Neutrophil (primary cell): ENCODE measurements at regions not wholly inside any gene's neighbourhood (a gene's known extent, or its start where the extent isn't known, plus 50 kb on each side); places are given as distances from the start of the nearest gene placed in this dataset.

Experiments used
- H3K27ac ChIP-seq: fragments of 200-600 bp; sonication (generic); 2 replicates; pipeline ENCODE4 v1.5.1; 2016; ENCODE audit warnings: mild to moderate bottlenecking, moderate library complexity
- H3K27me3 ChIP-seq: fragments of 200-600 bp; sonication (generic); 2 replicates; pipeline ENCODE4 v1.6.0; 2016; ENCODE audit warnings: mild to moderate bottlenecking
- H3K36me3 ChIP-seq: fragments of 200-600 bp; sonication (generic); 2 replicates; pipeline ENCODE4 v1.5.1; 2017
- H3K4me1 ChIP-seq, 2 experiments: fragments of 200-600 bp in 1 of 2; sonication (generic) in 1 of 2; 1 replicate in 1 of 2; 2 replicates in 1 of 2; pipeline versions ENCODE4 v1.5.1 to v1.6.1; 2013 to 2016; ENCODE audit warnings: low read depth in 1 of 2, low read length in 1 of 2, mild to moderate bottlenecking in 1 of 2, moderate library complexity in 1 of 2; ENCODE audit not compliant: control insufficient read depth in 1 of 2, insufficient read depth in 1 of 2
- H3K4me3 ChIP-seq, 2 experiments: fragments of 200-600 bp in 1 of 2; sonication (generic) in 1 of 2; 1 replicate in 1 of 2; 2 replicates in 1 of 2; pipeline ENCODE4 v1.5.1; 2013 to 2016; ENCODE audit warnings: low read depth in 1 of 2, low read length in 1 of 2, mild to moderate bottlenecking in 1 of 2, moderate library complexity in 1 of 2
- H3K9me3 ChIP-seq: fragments of 200-600 bp; sonication (generic); 2 replicates; pipeline ENCODE4 v1.5.1; 2016
- TF ChIP-seq, protein P1 (sequence below): fragments of 200-600 bp; sonication (generic); IDR thresholded peaks from 2 replicates; pipeline ENCODE4 v1.5.1; 2016; ENCODE audit warnings: antibody characterized with exemption

DNA sequence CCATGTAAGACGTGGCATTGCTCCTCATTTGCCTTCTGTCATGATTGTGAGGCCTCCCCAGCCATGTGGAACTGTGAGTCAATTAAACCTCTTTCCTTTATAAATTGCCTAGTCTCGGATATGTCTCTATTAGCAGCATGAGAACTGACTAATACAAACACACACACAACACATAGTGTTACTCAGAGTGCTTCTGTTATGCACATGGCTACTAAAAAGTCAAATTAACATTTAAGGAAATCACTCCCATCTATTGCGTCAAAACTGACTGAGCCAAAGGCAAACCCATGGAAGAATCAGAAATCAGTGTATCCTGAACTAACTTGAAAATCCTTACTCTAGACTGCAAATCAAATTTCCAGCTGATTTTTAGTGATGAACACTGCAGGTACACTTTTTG, 209.2 kb downstream of the RBM26 start:
- no peak overlapping the region for H3K4me3 ChIP-seq
- TF ChIP-seq, protein P1, sequence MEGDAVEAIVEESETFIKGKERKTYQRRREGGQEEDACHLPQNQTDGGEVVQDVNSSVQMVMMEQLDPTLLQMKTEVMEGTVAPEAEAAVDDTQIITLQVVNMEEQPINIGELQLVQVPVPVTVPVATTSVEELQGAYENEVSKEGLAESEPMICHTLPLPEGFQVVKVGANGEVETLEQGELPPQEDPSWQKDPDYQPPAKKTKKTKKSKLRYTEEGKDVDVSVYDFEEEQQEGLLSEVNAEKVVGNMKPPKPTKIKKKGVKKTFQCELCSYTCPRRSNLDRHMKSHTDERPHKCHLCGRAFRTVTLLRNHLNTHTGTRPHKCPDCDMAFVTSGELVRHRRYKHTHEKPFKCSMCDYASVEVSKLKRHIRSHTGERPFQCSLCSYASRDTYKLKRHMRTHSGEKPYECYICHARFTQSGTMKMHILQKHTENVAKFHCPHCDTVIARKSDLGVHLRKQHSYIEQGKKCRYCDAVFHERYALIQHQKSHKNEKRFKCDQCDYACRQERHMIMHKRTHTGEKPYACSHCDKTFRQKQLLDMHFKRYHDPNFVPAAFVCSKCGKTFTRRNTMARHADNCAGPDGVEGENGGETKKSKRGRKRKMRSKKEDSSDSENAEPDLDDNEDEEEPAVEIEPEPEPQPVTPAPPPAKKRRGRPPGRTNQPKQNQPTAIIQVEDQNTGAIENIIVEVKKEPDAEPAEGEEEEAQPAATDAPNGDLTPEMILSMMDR: no peak
- no peak overlapping the region for H3K27ac ChIP-seq
- no peaks in the 10 kb centered on the region for H3K4me1 ChIP-seq
- H3K27me3 ChIP-seq: no peaks in the 10 kb centered on the region
- no peaks in the 10 kb centered on the region for H3K9me3 ChIP-seq
- H3K36me3 ChIP-seq: no peaks in the 10 kb centered on the region

DNA sequence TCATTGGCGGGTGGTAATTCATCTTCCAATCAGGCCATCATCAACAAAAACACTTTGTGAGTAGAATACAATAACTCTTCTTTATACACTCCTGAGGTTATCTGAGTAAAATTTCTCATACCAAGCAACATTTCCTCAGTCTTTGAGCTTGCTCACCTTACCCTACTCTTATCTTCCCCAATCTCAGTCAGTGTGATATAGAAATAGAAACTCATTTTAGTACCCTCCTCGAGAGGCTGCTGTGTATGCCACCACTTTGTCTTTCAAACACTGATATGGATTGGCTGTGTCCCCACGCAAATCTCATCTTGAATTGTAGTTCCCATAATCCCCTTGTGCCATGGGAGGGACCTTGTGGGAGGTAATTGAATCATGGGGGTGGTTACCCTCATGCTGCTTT, 209.7 kb downstream of the RBM26 start:
- no peaks in the 10 kb centered on the region for H3K4me1 ChIP-seq
- H3K27me3 ChIP-seq: no peaks in the 10 kb centered on the region
- TF ChIP-seq, protein P1: no peak
- no peaks in the 10 kb centered on the region for H3K36me3 ChIP-seq
- H3K27ac ChIP-seq: no peak overlapping the region
- H3K9me3 ChIP-seq: no peaks in the 10 kb centered on the region
- no peak overlapping the region for H3K4me3 ChIP-seq

DNA sequence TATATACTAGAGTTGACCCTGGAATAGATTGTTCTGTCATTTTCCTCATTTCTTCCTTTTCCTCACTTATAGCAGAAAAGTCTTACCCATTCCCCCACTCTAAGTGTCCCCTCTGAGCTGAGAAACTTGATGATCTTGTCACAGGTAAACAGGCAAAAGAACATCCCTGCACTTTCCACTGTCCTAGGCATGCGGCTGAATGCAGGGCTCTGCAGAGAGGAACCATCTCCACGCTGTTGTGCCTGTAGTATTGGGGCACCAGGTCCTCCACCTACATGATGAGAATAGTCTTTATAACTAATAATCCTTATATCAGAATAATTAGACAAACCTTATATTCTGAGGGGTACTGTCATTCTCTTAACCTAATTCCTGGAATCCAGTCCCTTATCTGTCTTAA, 211.3 kb downstream of the RBM26 start:
- H3K27ac ChIP-seq: no peak overlapping the region
- no peaks in the 10 kb centered on the region for H3K27me3 ChIP-seq
- no peak overlapping the region for H3K4me3 ChIP-seq
- no peaks in the 10 kb centered on the region for H3K9me3 ChIP-seq
- TF ChIP-seq, protein P1: no peak
- no peaks in the 10 kb centered on the region for H3K4me1 ChIP-seq
- no peaks in the 10 kb centered on the region for H3K36me3 ChIP-seq

DNA sequence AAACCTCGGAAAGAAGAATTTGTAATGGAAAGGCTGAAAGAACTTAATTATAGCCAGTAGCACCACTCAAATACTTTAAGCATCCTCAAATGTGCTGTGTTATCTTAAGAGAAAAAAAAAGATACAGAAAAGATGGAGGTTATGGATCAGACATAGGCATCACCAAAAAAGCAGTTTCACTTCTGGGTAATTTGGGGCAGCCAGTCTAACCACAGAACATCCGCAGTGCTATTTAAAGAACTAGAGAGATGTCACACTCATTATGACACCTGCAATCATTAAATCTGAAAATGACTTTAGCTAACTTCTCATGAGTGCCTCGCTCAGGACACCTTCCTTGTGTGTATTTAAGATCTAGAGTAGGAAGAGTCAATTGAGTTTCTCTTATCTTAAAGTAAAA, 211.8 kb downstream of the RBM26 start:
- no peak overlapping the region for H3K27ac ChIP-seq
- H3K4me1 ChIP-seq: no peaks in the 10 kb centered on the region
- H3K4me3 ChIP-seq: no peak overlapping the region
- H3K9me3 ChIP-seq: no peaks in the 10 kb centered on the region
- H3K27me3 ChIP-seq: no peaks in the 10 kb centered on the region
- TF ChIP-seq, protein P1: no peak
- no peaks in the 10 kb centered on the region for H3K36me3 ChIP-seq

DNA sequence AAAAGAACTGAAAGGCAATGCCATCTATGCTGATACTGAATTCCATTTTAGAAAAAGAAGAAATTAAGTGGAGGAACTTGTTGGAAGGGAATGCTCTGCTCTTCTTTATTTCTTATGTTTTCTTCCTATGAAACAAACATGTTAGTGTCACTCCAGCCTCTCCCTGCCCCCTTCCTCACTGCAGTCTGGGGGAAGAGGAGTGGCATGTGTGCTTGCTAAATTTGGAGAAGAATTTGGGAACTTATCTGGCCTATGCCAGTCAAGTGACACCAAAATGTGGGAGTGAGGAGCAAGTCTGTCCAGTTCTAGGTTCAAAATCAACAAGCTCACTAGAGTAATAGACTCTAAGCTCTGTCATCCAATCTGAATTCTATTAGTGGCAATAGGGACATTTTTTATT, 214.6 kb downstream of the RBM26 start:
- Histone ChIP-seq H3K4me1 (no peaks in the 10 kb centered on the region), H3K4me3 (no peak overlapping the region), H3K27ac (no peak overlapping the region), H3K27me3 (no peaks in the 10 kb centered on the region), H3K9me3 (no peaks in the 10 kb centered on the region), H3K36me3 (no peaks in the 10 kb centered on the region)
- TF ChIP-seq, protein P1: no peak

DNA sequence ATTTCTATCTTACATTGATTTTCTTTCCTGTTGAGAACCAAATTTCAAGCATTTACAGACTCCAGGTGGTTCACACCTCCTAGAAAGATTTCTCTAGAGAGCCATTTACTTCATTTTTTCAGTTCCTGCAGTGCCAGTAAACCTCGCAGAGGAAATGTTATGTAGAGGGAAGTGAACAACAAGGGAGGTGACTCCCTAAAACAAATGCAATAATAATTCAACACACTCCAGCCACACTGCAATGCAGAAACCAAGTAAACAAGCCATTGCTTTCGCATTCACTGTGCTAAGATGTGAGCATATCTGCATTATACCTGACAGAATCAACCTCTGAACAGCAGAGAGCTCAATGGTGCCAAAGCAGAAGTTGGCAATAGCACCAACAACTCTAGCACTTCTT, 215.1 kb downstream of the RBM26 start:
- H3K27ac ChIP-seq: no peak overlapping the region

More for the DNA sequence above, 215.1 kb downstream of the RBM26 start:
- Histone ChIP-seq H3K4me1 (no peaks in the 10 kb centered on the region), H3K4me3 (no peak overlapping the region), H3K27me3 (no peaks in the 10 kb centered on the region), H3K9me3 (no peaks in the 10 kb centered on the region), H3K36me3 (no peaks in the 10 kb centered on the region)
- TF ChIP-seq, protein P1: no peak
